Ascending aorta (tissue), 2 donors: ENCODE measurements at regions not wholly inside any gene's neighbourhood (a gene's known extent, or its start where the extent isn't known, plus 50 kb on each side); places are given as distances from the start of the nearest gene placed in this dataset.

Experiments used
- DNase-seq, 2 donors: peaks; one replicate each; pipeline ENCODE4 v3.0.0-alpha.2; 2019; ENCODE audit warnings: low spot score in 2 of 2
- H3K27ac ChIP-seq, 2 donors: fragments of 200-600 bp; sonication (generic); one replicate each; pipeline ENCODE4 v1.5.1; 2016 to 2017; ENCODE audit warnings: mild to moderate bottlenecking in 1 of 2
- H3K27me3 ChIP-seq: fragments of 200-600 bp; sonication (generic); one replicate; pipeline ENCODE4 v1.5.1; 2017
- H3K36me3 ChIP-seq, 2 donors: fragments of 200-600 bp; sonication (generic); one replicate each; pipeline ENCODE4 v1.5.1; 2016
- H3K4me1 ChIP-seq, 2 donors: fragments of 200-600 bp; sonication (generic); one replicate each; pipeline ENCODE4 v1.5.1; 2016 to 2017; ENCODE audit warnings: mild to moderate bottlenecking in 1 of 2
- H3K4me3 ChIP-seq, 2 donors: fragments of 200-600 bp; sonication (generic); one replicate each; pipeline ENCODE4 v1.5.1; 2016 to 2017; ENCODE audit warnings: mild to moderate bottlenecking in 1 of 2
- H3K9me3 ChIP-seq, 2 donors: fragments of 200-600 bp; sonication (generic); one replicate each; pipeline ENCODE4 v1.5.1; 2016
- intact Hi-C: fragments of 100-400 bp; cut with DNase I; formaldehyde crosslinking; loops from one replicate; pipeline ENCODE4 v1.15.1; 2023
- TF ChIP-seq, protein P1 (sequence below), 3 experiments: fragments of 200-600 bp in 2 of 3; fragments of 450-650 bp in 1 of 3; sonication (generic) in 2 of 3; IDR thresholded peaks; one replicate each; pipeline ENCODE4 v1.5.1; 2016 to 2019; ENCODE audit warnings: antibody characterized with exemption in 3 of 3, mild to moderate bottlenecking in 1 of 3, moderate library complexity in 1 of 3

- no peaks in the 10 kb centered on the region for H3K27me3 ChIP-seq
- no peak overlapping the region for H3K27ac ChIP-seq
- H3K36me3 ChIP-seq: no peaks in the 10 kb centered on the region
- TF ChIP-seq, protein P1, sequence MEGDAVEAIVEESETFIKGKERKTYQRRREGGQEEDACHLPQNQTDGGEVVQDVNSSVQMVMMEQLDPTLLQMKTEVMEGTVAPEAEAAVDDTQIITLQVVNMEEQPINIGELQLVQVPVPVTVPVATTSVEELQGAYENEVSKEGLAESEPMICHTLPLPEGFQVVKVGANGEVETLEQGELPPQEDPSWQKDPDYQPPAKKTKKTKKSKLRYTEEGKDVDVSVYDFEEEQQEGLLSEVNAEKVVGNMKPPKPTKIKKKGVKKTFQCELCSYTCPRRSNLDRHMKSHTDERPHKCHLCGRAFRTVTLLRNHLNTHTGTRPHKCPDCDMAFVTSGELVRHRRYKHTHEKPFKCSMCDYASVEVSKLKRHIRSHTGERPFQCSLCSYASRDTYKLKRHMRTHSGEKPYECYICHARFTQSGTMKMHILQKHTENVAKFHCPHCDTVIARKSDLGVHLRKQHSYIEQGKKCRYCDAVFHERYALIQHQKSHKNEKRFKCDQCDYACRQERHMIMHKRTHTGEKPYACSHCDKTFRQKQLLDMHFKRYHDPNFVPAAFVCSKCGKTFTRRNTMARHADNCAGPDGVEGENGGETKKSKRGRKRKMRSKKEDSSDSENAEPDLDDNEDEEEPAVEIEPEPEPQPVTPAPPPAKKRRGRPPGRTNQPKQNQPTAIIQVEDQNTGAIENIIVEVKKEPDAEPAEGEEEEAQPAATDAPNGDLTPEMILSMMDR (IDR thresholded peaks at IDR 0.05): no peak
- intact Hi-C loops: no loop called here
- no peak overlapping the region for H3K4me3 ChIP-seq
- no peak for DNase-seq
- no peaks in the 10 kb centered on the region for H3K4me1 ChIP-seq
- no peaks in the 10 kb centered on the region for H3K9me3 ChIP-seq
These were observed 143.7 kb downstream of the FGF9 start for GRCh38 chr13:21814604-21815003.

GRCh38 chr13:21817878-21818277, 147.0 kb downstream of the FGF9 start:
- H3K4me1 ChIP-seq: no peaks in the 10 kb centered on the region
- TF ChIP-seq, protein P1 (IDR thresholded peaks at IDR 0.05): no peak
- H3K9me3 ChIP-seq: no peaks in the 10 kb centered on the region
- H3K36me3 ChIP-seq: no peaks in the 10 kb centered on the region
- intact Hi-C loops: no loop called here
- no peak for DNase-seq
- H3K27ac ChIP-seq: no peak overlapping the region
- H3K4me3 ChIP-seq: no peak overlapping the region
- no peaks in the 10 kb centered on the region for H3K27me3 ChIP-seq

- H3K36me3 ChIP-seq: no peaks in the 10 kb centered on the region
- intact Hi-C loops: no loop called here
These were observed 151.2 kb downstream of the FGF9 start for GRCh38 chr13:21822029-21822428.

DNA sequence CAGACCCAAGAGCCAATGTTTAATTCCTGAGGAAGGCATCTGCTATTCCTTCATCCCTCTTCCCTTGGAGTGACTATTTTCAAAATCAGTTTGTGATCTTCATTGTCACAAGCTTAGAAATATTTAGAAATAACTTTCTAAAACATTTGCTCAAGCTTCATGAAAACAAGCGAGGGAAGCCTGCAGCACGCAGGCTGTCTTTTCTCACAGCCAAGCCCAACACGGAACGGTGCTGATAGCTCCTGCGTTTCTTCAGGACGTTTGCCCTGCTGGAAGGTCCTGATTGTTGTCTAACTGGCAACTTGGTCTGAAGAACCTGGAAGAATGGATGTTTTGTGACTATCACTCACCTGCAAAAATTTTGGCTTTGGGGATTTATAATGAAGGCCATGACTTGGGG, 152.5 kb downstream of the FGF9 start:
- TF ChIP-seq, protein P1 (IDR thresholded peaks at IDR 0.05): no peak
- Histone ChIP-seq H3K36me3 (no peaks in the 10 kb centered on the region), H3K9me3 (no peaks in the 10 kb centered on the region), H3K27ac (no peak overlapping the region), H3K4me3 (no peak overlapping the region), H3K4me1 (no peaks in the 10 kb centered on the region), H3K27me3 (no peaks in the 10 kb centered on the region)
- DNase-seq: no peak
- intact Hi-C loops: no loop called here

More at GRCh38 chr13:21822029-21822428, 151.2 kb downstream of the FGF9 start:
- Histone ChIP-seq H3K27me3 (no peaks in the 10 kb centered on the region), H3K9me3 (no peaks in the 10 kb centered on the region), H3K4me3 (no peak overlapping the region), H3K4me1 (no peaks in the 10 kb centered on the region), H3K27ac (no peak overlapping the region)
- no peak for DNase-seq
- TF ChIP-seq, protein P1 (IDR thresholded peaks at IDR 0.05): no peak

- H3K4me3 ChIP-seq: no peak overlapping the region
- no peaks in the 10 kb centered on the region for H3K27me3 ChIP-seq
- no peaks in the 10 kb centered on the region for H3K36me3 ChIP-seq
- intact Hi-C loops: no loop called here
- H3K27ac ChIP-seq: no peak overlapping the region
- DNase-seq: no peak
- no peaks in the 10 kb centered on the region for H3K4me1 ChIP-seq
- H3K9me3 ChIP-seq: no peaks in the 10 kb centered on the region
- TF ChIP-seq, protein P1 (IDR thresholded peaks at IDR 0.05): no peak
These were observed 153.1 kb downstream of the FGF9 start for GRCh38 chr13:21823949-21824348.

DNA sequence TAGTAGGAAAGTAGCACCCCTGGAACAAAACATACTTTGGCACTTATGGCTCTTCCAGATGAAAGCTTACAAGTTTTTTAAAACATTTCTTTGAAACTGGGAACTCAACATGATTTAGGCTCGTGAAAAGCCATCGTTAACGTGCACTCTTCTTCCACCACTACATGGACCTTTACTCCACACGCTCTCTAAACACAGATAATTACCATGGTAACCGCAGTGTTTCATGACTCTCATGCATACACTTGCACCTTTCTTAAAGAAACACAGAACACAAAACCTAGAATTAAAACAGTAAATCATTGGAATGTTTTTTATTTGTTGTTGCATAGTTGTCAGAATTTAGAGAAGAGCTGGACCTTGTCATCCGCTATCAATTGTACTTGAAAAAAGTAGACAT, 154.3 kb downstream of the FGF9 start:
- no peak overlapping the region for H3K27ac ChIP-seq
- H3K4me1 ChIP-seq: no peaks in the 10 kb centered on the region
- intact Hi-C loops: no loop called here
- no peak overlapping the region for H3K4me3 ChIP-seq
- H3K36me3 ChIP-seq: no peaks in the 10 kb centered on the region
- H3K27me3 ChIP-seq: no peaks in the 10 kb centered on the region
- TF ChIP-seq, protein P1 (IDR thresholded peaks at IDR 0.05): no peak
- DNase-seq: no peak
- H3K9me3 ChIP-seq: no peaks in the 10 kb centered on the region
